Keratinocyte (primary cell): ENCODE measurements at regions not wholly inside any gene's neighbourhood (a gene's known extent, or its start where the extent isn't known, plus 50 kb on each side); places are given as distances from the start of the nearest gene placed in this dataset.

Source experiments
- DNase-seq: peaks from one replicate; pipeline ENCODE4 v3.0.0-alpha.2; 2011; ENCODE audit warnings: low read depth, missing footprints, low spot score
- FAIRE-seq: peaks from 2 replicates; lab custom pipeline; 2011; peaks lifted over from hg19 to GRCh38; lab: Jason Lieb, UNC
- H2AFZ ChIP-seq: 2 replicates; pipeline ENCODE4 v1.6.0; 2012; ENCODE audit warnings: low read length, control low read depth, inconsistent platforms; ENCODE audit not compliant: control insufficient read depth
- H3K27ac ChIP-seq: 2 replicates; pipeline ENCODE4 v1.5.1; 2011; ENCODE audit warnings: low read length; ENCODE audit not compliant: control insufficient read depth, insufficient read depth
- H3K27me3 ChIP-seq: 3 replicates; pipeline ENCODE4 v1.6.0; 2011; ENCODE audit warnings: low read length; ENCODE audit not compliant: control insufficient read depth, insufficient read depth; ENCODE audit errors: extremely low read depth
- H3K36me3 ChIP-seq, 2 experiments: 2 replicates in 1 of 2; 3 replicates in 1 of 2; pipeline ENCODE4 v1.5.1; 2011; ENCODE audit warnings: low read length in 2 of 2, mild to moderate bottlenecking in 1 of 2; ENCODE audit not compliant: control insufficient read depth in 2 of 2, insufficient read depth in 2 of 2; ENCODE audit errors: extremely low read depth in 1 of 2
- H3K4me1 ChIP-seq: 3 replicates; pipeline ENCODE4 v1.5.1; 2011; ENCODE audit warnings: low read length; ENCODE audit not compliant: control insufficient read depth, insufficient read depth; ENCODE audit errors: extremely low read depth
- H3K4me2 ChIP-seq: 3 replicates; pipeline ENCODE4 v1.6.0; 2011; ENCODE audit warnings: low read depth, low read length; ENCODE audit not compliant: control insufficient read depth, insufficient read depth; ENCODE audit errors: extremely low read depth
- H3K4me3 ChIP-seq, 3 experiments: fragments of 200-600 bp in 1 of 3; sonication (generic) in 1 of 3; 2 replicates in 2 of 3; 3 replicates in 1 of 3; pipeline ENCODE4 v1.5.1; 2011 to 2016; ENCODE audit warnings: low read length in 3 of 3, mild to moderate bottlenecking in 3 of 3, control low read depth in 2 of 3, inconsistent platforms in 1 of 3, low read depth in 1 of 3, mixed read lengths in 1 of 3, mixed run types in 1 of 3, moderate library complexity in 1 of 3; ENCODE audit not compliant: control insufficient read depth in 2 of 3, insufficient read depth in 2 of 3; ENCODE audit errors: extremely low read depth in 1 of 3
- H3K79me2 ChIP-seq: 2 replicates; pipeline ENCODE4 v1.6.0; 2012; ENCODE audit warnings: low read length; ENCODE audit not compliant: control insufficient read depth, insufficient read depth
- H3K9ac ChIP-seq: 3 replicates; pipeline ENCODE4 v1.6.0; 2011; ENCODE audit warnings: low read length; ENCODE audit not compliant: control insufficient read depth, insufficient read depth; ENCODE audit errors: extremely low read depth
- H3K9me1 ChIP-seq: 3 replicates; pipeline ENCODE4 v1.6.0; 2011; ENCODE audit warnings: low read length; ENCODE audit not compliant: control insufficient read depth, insufficient read depth; ENCODE audit errors: extremely low read depth
- H3K9me3 ChIP-seq: 2 replicates; pipeline ENCODE4 v1.5.1; 2012; ENCODE audit warnings: low read depth, low read length; ENCODE audit not compliant: control insufficient read depth
- H4K20me1 ChIP-seq: 3 replicates; pipeline ENCODE4 v1.6.0; 2011; ENCODE audit warnings: low read length; ENCODE audit not compliant: control insufficient read depth, insufficient read depth; ENCODE audit errors: extremely low read depth
- CTCF ChIP-seq, 3 experiments: IDR thresholded peaks in 1 of 3; conservative IDR thresholded peaks in 1 of 3; optimal IDR thresholded peaks in 1 of 3; 2 replicates in 2 of 3; 3 replicates in 1 of 3; pipeline versions ENCODE3 to v1.5.1; 2011; ENCODE audit warnings: low read length in 3 of 3, mild to moderate bottlenecking in 3 of 3, moderate library complexity in 2 of 3, control low read depth in 1 of 3, inconsistent platforms in 1 of 3; ENCODE audit not compliant: insufficient read depth in 2 of 3; ENCODE audit errors: extremely low read depth in 1 of 3
- EZH2 ChIP-seq: IDR thresholded peaks from one replicate; pipeline ENCODE4 v1.6.1; 2012; ENCODE audit warnings: inconsistent platforms, mild to moderate bottlenecking, low read length, moderate library complexity
- dilution Hi-C: fragments of 300-500 bp; cut with MboI; formaldehyde crosslinking; loops from one replicate; pipeline ENCODE4 v1.7.0; 2020; ENCODE audit warnings: low sequenced_read_pairs; ENCODE audit not compliant: extremely low pct_ligation_motif_present

DNA sequence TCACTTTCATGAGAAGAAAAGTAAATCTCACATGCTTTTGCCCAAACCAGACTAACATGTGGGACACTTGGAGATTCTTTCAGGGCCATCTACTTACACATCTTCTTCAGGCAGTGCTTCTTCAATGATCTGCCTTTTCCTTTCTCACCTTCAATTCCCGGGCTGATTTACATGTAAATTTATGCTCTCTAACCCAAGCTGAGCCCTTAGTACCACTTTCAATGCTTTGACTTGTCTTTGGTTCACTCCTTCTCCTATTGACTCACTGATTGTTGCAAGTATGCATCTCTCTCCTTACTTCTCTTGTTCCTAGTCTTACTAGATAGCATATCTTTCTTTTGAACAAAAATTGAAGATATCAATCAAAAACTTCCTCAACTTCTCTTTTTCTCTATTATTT is 154.2 kb upstream of the DEPDC1 start:
- Histone ChIP-seq H3K9ac (no peak overlapping the region), H3K27me3 (no peaks in the 10 kb centered on the region), H3K79me2 (no peaks in the 10 kb centered on the region), H3K9me3 (no peaks in the 10 kb centered on the region), H3K4me3 (no peak overlapping the region), H3K4me1 (no peaks in the 10 kb centered on the region), H2AFZ (no peak overlapping the region), H3K9me1 (no peaks in the 10 kb centered on the region), H3K36me3 (no peaks in the 10 kb centered on the region), H4K20me1 (no peaks in the 10 kb centered on the region), H3K27ac (no peak overlapping the region), H3K4me2 (no peak overlapping the region)
- no peak for TF ChIP-seq EZH2
- dilution Hi-C loops = no loop called here
- FAIRE-seq (no peak), DNase-seq (no peak)

- Histone ChIP-seq H3K4me3 (no peak overlapping the region), H3K79me2 (no peaks in the 10 kb centered on the region), H3K9me3 (no peaks in the 10 kb centered on the region), H3K9ac (no peak overlapping the region), H4K20me1 (no peaks in the 10 kb centered on the region), H3K27me3 (no peaks in the 10 kb centered on the region), H3K4me2 (no peak overlapping the region), H3K36me3 (no peaks in the 10 kb centered on the region), H3K9me1 (no peaks in the 10 kb centered on the region), H3K27ac (no peak overlapping the region), H2AFZ (no peak overlapping the region), H3K4me1 (no peaks in the 10 kb centered on the region)
- dilution Hi-C loops = no loop called here
- FAIRE-seq (no peak), DNase-seq (no peak)
- TF ChIP-seq CTCF (optimal IDR thresholded peaks at IDR 0.05 in 1 of 3, IDR thresholded peaks at IDR 0.05 in 1 of 3, conservative IDR thresholded peaks at IDR 0.05 in 1 of 3; ENCODE audit: extremely low read depth in 1 of 3, insufficient read depth in 2 of 3, low read length in 3 of 3) (no peak), EZH2 (no peak)
Measured at GRCh38 chr1:68653882-68654281, 157.0 kb upstream of the DEPDC1 start.

DNA sequence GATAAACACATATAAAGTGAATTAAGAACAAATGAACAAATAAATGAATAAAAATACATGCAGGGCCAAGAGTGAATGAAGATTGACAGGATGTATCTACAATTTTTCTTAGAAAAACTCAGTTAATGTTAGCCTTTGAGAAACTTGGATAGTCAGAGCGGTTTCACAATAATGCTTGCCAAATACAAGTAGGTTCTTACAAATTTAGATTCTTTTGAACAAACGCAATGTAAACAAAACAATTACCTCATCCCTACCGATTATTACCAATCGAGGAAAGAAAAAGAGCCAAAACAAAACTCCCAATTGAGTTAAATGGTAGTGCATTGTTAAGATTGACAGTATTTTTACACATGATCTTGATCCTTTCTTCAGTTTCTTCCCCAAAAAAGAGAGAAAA is 176.9 kb upstream of the DEPDC1 start:
- dilution Hi-C loops = no loop called here
- Histone ChIP-seq H3K4me2 (no peak overlapping the region), H3K9me1 (no peaks in the 10 kb centered on the region), H3K4me1 (no peaks in the 10 kb centered on the region), H3K9ac (no peak overlapping the region), H3K9me3 (no peaks in the 10 kb centered on the region), H3K27ac (no peak overlapping the region), H3K27me3 (no peaks in the 10 kb centered on the region), H4K20me1 (no peaks in the 10 kb centered on the region), H3K36me3 (no peaks in the 10 kb centered on the region), H3K79me2 (no peaks in the 10 kb centered on the region), H3K4me3 (no peak overlapping the region), H2AFZ (no peak overlapping the region)
- FAIRE-seq = no peak
- DNase-seq = no peak
- TF ChIP-seq CTCF (optimal IDR thresholded peaks at IDR 0.05 in 1 of 3, IDR thresholded peaks at IDR 0.05 in 1 of 3, conservative IDR thresholded peaks at IDR 0.05 in 1 of 3; ENCODE audit: extremely low read depth in 1 of 3, insufficient read depth in 2 of 3, low read length in 3 of 3) = no peak
- no peak for TF ChIP-seq EZH2
